Esophagus squamous epithelium (tissue), 5 donors: ENCODE measurements at regions not wholly inside any gene's neighbourhood (a gene's known extent, or its start where the extent isn't known, plus 50 kb on each side); places are given as distances from the start of the nearest gene placed in this dataset.

ENCODE experiments used
- DNase-seq: peaks from one replicate; lab custom pipeline; 2025; lab: John Stamatoyannopoulos, UW
- H3K27ac ChIP-seq, 4 donors: fragments of 200-600 bp; sonication (generic); one replicate each; pipeline ENCODE4 v1.5.1; 2016 to 2019; ENCODE audit warnings: mild to moderate bottlenecking in 1 of 4
- H3K27me3 ChIP-seq, 4 donors: fragments of 200-600 bp; sonication (generic); 1 replicate in 3 of 4; 2 replicates in 1 of 4; pipeline versions ENCODE4 v1.5.1 to v1.6.0; 2017 to 2021; ENCODE audit warnings: antibody characterized with exemption in 1 of 4
- H3K36me3 ChIP-seq, 3 donors: fragments of 200-600 bp; sonication (generic); one replicate each; pipeline ENCODE4 v1.5.1; 2016 to 2019
- H3K4me1 ChIP-seq, 3 donors: fragments of 200-600 bp; sonication (generic); one replicate each; pipeline ENCODE4 v1.5.1; 2017 to 2019
- H3K4me3 ChIP-seq, 4 donors: fragments of 200-600 bp; sonication (generic); 1 replicate in 3 of 4; 2 replicates in 1 of 4; pipeline ENCODE4 v1.5.1; 2016 to 2019; ENCODE audit warnings: mild to moderate bottlenecking in 2 of 4, moderate library complexity in 1 of 4
- H3K9me3 ChIP-seq, 3 donors: fragments of 200-600 bp; sonication (generic); one replicate each; pipeline ENCODE4 v1.5.1; 2016 to 2019
- POLR2A ChIP-seq, 4 donors: fragments of 450-650 bp; IDR thresholded peaks; one replicate each; pipeline ENCODE4 v1.6.1; 2017; ENCODE audit warnings: antibody characterized with exemption in 4 of 4, mild to moderate bottlenecking in 4 of 4, moderate library complexity in 3 of 4
- WGBS, 2 donors: methylation state at CpG; one replicate each; pipeline ENCODE4 v1.1.5; 2018; 5-methylcytosine and 5-hydroxymethylcytosine counted together
- intact Hi-C: fragments of 100-400 bp; cut with DNase I; formaldehyde crosslinking; loops from one replicate; pipeline ENCODE4 v1.15.0; 2022
- TF ChIP-seq, protein P1 (sequence below), 6 experiments: fragments of 450-650 bp in 4 of 6; fragments of 200-600 bp in 2 of 6; sonication (generic) in 2 of 6; IDR thresholded peaks; one replicate each; pipeline ENCODE4 v1.5.1; 2016 to 2019; ENCODE audit warnings: antibody characterized with exemption in 6 of 6, mild to moderate bottlenecking in 4 of 6, moderate library complexity in 4 of 6
- donor health status: DM: yes; HTN: yes; CAD: no.

DNA sequence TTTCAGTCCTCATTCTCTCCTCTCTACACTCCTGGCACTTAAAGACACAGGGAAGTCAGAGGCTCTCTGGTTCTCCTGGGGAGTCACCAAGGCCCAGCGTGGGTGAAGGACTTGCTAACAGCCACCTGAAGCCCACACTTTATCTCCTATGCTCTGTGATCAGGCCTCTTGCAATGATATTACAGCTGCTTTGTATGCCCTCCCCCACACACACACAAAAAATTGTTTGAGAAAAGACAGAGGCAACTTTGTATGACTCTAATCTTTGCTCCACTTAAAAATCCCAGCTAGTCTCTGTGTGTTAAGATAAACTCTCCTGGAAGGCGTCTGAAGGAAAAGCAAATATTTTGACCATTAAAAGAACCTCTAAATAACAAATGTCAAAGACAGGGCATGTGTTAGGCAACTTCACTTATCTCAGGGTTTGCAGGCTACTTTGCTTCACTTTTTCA is 507.2 kb downstream of the TNS3 start:
- Histone ChIP-seq H3K9me3 (no peaks in the 10 kb centered on the region), H3K36me3 (no peaks in the 10 kb centered on the region), H3K27me3 (no peaks in the 10 kb centered on the region), H3K27ac (no peak overlapping the region), H3K4me3 (no peak overlapping the region), H3K4me1 (no peaks in the 10 kb centered on the region)
- TF ChIP-seq POLR2A (IDR thresholded peaks at IDR 0.05) = no peak
- TF ChIP-seq, protein P1, sequence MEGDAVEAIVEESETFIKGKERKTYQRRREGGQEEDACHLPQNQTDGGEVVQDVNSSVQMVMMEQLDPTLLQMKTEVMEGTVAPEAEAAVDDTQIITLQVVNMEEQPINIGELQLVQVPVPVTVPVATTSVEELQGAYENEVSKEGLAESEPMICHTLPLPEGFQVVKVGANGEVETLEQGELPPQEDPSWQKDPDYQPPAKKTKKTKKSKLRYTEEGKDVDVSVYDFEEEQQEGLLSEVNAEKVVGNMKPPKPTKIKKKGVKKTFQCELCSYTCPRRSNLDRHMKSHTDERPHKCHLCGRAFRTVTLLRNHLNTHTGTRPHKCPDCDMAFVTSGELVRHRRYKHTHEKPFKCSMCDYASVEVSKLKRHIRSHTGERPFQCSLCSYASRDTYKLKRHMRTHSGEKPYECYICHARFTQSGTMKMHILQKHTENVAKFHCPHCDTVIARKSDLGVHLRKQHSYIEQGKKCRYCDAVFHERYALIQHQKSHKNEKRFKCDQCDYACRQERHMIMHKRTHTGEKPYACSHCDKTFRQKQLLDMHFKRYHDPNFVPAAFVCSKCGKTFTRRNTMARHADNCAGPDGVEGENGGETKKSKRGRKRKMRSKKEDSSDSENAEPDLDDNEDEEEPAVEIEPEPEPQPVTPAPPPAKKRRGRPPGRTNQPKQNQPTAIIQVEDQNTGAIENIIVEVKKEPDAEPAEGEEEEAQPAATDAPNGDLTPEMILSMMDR (IDR thresholded peaks at IDR 0.05) = no peak
- WGBS, 2 donors = 56 to 58% methylated on average over 2 of the region's 2 CpGs
- DNase-seq = no peak
- intact Hi-C loops = no loop called here

DNA sequence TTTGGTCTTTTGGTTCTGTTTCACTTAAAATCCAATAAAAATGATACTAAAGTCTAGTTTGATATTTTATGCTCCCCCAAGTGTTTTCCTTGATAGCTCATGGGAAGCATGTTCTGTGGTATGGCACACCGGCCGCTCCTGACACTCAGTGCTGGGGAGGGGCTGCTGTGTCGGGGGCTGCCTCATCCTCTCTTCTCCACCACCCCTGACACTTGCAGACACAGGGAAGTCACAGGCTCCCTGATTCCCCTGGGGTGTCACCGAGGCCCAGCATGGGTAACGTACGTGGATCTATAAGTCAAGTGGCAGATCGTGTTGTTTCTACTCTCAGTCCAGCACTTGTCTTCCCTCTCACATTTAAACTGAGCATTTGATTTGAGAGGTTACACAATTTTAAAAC is 508.6 kb downstream of the TNS3 start:
- no peaks in the 10 kb centered on the region for H3K9me3 ChIP-seq
- H3K27me3 ChIP-seq = no peaks in the 10 kb centered on the region
- intact Hi-C loops = no loop called here
- H3K4me1 ChIP-seq = no peaks in the 10 kb centered on the region
- H3K36me3 ChIP-seq = no peaks in the 10 kb centered on the region
- H3K4me3 ChIP-seq = no peak overlapping the region
- no peak for DNase-seq
- no peak overlapping the region for H3K27ac ChIP-seq
- WGBS, 2 donors = 90 to 96% methylated on average over 7 of the region's 7 CpGs
- TF ChIP-seq POLR2A (IDR thresholded peaks at IDR 0.05) = no peak
- TF ChIP-seq, protein P1 (IDR thresholded peaks at IDR 0.05) = no peak

DNA sequence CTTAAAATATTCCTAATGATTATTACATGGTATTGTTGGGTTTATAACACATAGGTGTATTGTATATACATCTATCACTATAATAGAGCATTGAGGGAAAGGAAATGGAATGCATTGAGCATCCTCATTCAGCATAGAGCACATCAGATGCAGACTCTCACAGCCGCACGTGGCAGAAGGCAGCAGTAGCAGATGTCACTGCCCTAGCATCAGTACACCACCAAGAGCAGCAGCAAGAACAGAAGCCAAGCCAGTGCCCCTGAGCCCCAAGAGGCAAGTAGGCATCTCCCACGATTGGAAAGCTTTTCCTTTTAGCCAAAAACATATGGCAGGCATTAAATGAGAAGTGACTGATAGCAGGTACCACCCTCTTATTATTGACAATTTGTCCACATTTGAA is 510.0 kb downstream of the TNS3 start:
- 78 to 80% methylated on average over 3 of the region's 3 CpGs for WGBS, 2 donors
- Histone ChIP-seq H3K9me3 (no peaks in the 10 kb centered on the region), H3K4me1 (no peaks in the 10 kb centered on the region), H3K36me3 (no peaks in the 10 kb centered on the region), H3K4me3 (no peak overlapping the region), H3K27ac (no peak overlapping the region), H3K27me3 (no peaks in the 10 kb centered on the region)
- DNase-seq = no peak
- TF ChIP-seq, protein P1 (IDR thresholded peaks at IDR 0.05) = no peak
- no peak for TF ChIP-seq POLR2A (IDR thresholded peaks at IDR 0.05)
- intact Hi-C loops = no loop called here

DNA sequence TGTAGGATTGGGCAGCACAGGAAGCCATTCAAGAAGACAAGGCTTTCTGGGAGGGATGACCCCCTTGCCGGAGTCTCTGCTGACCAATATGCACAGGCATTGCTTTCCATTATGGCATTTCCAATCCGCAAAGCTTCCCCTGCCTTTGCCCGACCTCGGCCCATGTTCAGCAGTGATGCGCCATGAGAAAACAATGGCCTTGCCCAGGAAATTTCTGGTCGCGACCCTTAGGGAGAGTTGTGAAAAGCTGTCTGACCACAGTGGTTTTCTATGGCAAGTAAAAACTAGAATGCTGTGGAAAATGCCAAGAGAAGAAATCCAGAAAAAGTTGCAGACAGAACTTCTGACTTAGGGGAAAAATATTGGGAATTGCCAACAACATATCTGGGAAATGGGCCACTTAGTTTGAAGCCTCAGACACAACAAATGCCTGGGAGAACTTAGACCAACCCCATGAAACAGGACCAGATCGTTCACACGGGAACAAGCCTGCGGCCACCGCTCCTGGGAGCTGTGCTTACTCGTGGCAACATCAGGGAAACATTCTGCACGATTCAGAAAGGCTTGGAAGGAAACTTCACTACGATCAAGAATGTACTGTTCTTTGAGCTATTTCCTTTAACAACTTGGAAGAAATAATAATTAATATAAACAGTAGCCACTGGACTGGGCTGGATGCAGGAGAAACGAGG is 512.4 kb downstream of the TNS3 start:
- 80 to 86% methylated on average over 11 to 13 of the region's 15 CpGs for WGBS, 2 donors
- Histone ChIP-seq H3K27ac (no peak overlapping the region), H3K27me3 (no peaks in the 10 kb centered on the region), H3K4me1 (no peaks in the 10 kb centered on the region), H3K9me3 (no peaks in the 10 kb centered on the region), H3K4me3 (no peak overlapping the region), H3K36me3 (no peaks in the 10 kb centered on the region)
- no peak for DNase-seq
- intact Hi-C loops = no loop called here
- TF ChIP-seq, protein P1 (IDR thresholded peaks at IDR 0.05) = no peak
- no peak for TF ChIP-seq POLR2A (IDR thresholded peaks at IDR 0.05)

DNA sequence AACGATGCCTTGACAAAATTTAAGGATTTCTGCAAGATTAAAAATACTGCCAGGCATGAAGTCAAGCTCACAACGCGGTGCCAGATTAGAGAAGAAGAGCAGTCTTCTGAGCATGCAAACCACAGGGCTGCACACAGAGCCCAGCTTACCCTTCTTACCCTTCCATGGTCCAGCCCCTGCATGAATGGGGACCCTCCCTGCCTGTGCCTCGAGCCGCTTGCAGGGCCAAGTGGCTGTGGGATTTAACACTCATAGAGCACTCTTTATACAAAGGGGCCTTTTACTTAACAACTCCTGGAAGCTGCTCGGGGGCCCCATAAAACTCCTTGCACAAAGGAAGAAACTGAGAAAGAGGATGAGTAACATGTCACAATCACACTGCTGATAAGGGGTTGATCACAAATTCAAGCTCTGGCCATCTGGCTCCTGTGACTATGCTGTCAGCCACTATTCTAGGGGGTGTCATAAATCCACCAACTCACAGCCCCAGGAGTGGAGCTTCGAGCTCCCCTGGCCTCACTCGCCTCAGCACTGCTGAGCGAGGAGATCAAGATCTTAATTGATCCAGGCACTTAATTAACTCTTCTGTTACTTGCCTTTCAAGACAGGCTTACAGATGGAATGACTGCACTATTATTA is 514.8 kb downstream of the TNS3 start:
- DNase-seq = no peak
- Histone ChIP-seq H3K9me3 (no peaks in the 10 kb centered on the region), H3K27me3 (no peaks in the 10 kb centered on the region), H3K4me3 (no peak overlapping the region), H3K36me3 (no peaks in the 10 kb centered on the region), H3K4me1 (no peaks in the 10 kb centered on the region), H3K27ac (no peak overlapping the region)
- 77 to 80% methylated on average over 6 to 8 of the region's 9 CpGs for WGBS, 2 donors
- intact Hi-C loops = no loop called here
- TF ChIP-seq, protein P1 (IDR thresholded peaks at IDR 0.05) = no peak
- no peak for TF ChIP-seq POLR2A (IDR thresholded peaks at IDR 0.05)
